Epithelial cell of proximal tubule (primary cell): ENCODE measurements at regions not wholly inside any gene's neighbourhood (a gene's known extent, or its start where the extent isn't known, plus 50 kb on each side); places are given as distances from the start of the nearest gene placed in this dataset.
"Not testable (repeated sequence)": the region's sequence is repeated elsewhere in the genome, so short reads cannot be mapped to it uniquely, and the experiment has no call there.

Experiments
- DNase-seq: peaks from one replicate; pipeline ENCODE4 v3.0.0-alpha.2; 2011; ENCODE audit warnings: low read depth
- H3K4me3 ChIP-seq: 2 replicates; pipeline ENCODE4 v1.5.1; 2011; ENCODE audit warnings: low read depth, mild to moderate bottlenecking, low read length
- CTCF ChIP-seq: conservative IDR thresholded peaks from 2 replicates; pipeline ENCODE4 v1.5.1; 2012; ENCODE audit warnings: low read depth, mild to moderate bottlenecking, low read length

GRCh38 chr12:20055856-20056255, 312.5 kb upstream of the PDE3A start:
- H3K4me3 ChIP-seq = no peak overlapping the region
- no peak for DNase-seq
- TF ChIP-seq CTCF = no peak

- no peak for DNase-seq
- H3K4me3 ChIP-seq = no peak overlapping the region
- TF ChIP-seq CTCF = no peak
These were observed 310.9 kb upstream of the PDE3A start for GRCh38 chr12:20057398-20057797.

GRCh38 chr12:20063116-20063515, 305.2 kb upstream of the PDE3A start:
- no peak for TF ChIP-seq CTCF
- no peak overlapping the region for H3K4me3 ChIP-seq
- no peak for DNase-seq

GRCh38 chr12:20077618-20078017, 290.7 kb upstream of the PDE3A start:
- no peak for TF ChIP-seq CTCF
- no peak for DNase-seq
- no peak overlapping the region for H3K4me3 ChIP-seq

- no peak overlapping the region for H3K4me3 ChIP-seq
- no peak for DNase-seq
- TF ChIP-seq CTCF = no peak
These were observed 279.3 kb upstream of the PDE3A start for GRCh38 chr12:20089077-20089476.

- DNase-seq, H3K4me3 ChIP-seq: not testable (repeated sequence)
These were observed 275.0 kb upstream of the PDE3A start for GRCh38 chr12:20093190-20093810.

- no peak overlapping the region for H3K4me3 ChIP-seq
- no peak for DNase-seq
- no peak for TF ChIP-seq CTCF
These were observed 271.9 kb upstream of the PDE3A start for GRCh38 chr12:20096430-20096829.

- no peak overlapping the region for H3K4me3 ChIP-seq
- DNase-seq = no peak
- TF ChIP-seq CTCF = no peak
These were observed 270.7 kb upstream of the PDE3A start for GRCh38 chr12:20097626-20098025.
